Ecto neural progenitor cell (in vitro differentiated cells): ENCODE measurements at regions not wholly inside any gene's neighbourhood (a gene's known extent, or its start where the extent isn't known, plus 50 kb on each side); places are given as distances from the start of the nearest gene placed in this dataset.

Source experiments
- DNase-seq: peaks from one replicate; pipeline ENCODE4 v3.0.0-alpha.2; 2018; ENCODE audit warnings: low spot score

DNA sequence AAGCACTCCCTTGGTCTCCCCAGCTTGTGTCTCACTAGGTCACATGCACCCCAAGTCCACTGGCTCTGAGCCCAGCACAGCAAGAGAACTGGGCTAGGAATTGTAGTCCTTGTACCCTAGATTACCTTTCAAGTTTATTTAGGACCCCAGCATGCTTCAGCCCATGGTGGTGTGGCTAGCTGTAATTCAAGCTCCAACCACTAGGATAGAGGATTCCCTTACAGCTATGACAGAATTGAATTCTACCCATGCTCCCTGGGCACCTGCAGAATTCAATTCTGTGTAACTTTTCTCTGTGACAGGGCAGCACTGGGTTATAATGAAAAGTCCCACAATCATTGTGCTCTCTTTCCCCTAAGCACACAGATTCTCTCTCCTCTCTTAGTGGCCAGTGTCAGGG, 253.8 kb upstream of the DMD start:
- peak; percentile 28 for DNase-seq

DNA sequence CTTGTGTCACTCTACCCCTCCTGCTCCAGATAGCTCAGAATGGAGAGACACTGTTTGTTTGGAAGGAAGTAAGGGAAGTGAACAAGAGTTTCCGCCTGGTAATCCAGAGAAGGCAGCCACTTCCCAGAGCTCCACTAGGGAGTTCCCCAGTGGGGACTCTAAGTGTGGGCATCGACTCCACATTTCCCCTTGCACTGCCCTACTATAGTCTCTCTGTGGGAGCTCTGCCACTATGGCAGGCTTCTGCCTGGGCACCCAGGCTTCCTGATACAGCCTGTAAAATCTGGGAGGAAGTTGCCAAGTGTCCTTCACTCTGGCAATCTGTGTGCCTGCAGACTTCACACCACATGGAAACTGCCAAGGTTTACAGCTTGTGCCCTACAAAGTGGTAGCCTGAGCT, 245.8 kb upstream of the DMD start:
- DNase-seq = no peak

DNA sequence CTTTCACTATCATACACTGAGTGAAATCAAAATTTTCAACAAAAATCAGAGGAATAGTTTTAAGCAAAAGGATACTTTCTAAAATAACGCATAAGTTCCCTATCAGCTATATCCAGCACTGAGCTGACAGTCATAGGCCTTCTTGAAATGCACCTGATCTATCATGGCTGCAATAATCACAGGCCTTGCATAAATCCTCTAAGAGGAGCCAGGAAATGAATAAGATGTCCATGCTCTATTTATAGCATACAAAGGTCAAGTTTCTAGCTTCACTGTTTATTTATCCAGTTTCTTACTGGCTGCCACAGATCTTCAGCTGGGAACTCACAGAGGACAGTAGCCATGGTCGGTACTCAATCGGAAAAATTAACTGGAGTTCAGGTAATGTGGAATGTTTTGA, 235.9 kb upstream of the DMD start:
- DNase-seq = no peak

DNA sequence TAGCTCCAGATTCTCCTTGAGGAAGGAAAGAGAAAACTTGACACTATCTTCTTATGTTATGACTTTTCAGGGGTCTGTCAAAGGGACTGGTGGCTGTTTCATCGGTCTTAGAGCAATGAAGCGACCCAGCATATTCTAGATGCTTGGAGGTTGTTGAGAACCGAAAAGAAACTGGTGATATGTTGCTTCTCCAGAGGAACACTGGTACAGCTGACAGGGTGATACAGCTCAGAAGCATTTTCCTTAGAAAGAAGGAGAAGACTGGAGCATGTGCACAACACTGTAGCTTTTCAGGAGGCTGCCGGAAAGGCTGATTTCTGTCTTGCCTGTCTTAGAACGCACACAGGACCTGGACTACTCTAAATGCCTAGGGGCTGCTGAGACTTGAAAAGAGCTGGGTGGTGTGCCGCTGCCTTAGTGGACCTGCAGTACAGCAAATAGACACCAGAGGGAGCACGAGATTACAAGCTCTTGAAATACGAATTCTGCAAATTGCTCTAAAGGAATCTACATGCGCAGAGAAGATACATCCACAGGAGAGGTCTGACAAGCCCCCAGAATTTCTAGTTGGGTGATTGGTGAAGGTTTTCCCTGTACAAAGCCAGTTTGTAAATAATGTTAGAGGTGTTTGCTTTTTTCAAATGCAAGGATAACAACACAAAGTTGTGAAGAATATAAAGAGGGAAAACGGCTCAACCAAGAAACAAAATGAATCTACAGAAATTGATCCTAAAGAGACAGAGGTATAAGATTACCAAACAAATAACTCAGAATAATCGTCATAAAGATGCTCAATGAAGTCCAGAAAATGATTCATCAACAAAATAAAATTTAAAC, 223.1 kb upstream of the DMD start:
- DNase-seq = peak; percentile 83

DNA sequence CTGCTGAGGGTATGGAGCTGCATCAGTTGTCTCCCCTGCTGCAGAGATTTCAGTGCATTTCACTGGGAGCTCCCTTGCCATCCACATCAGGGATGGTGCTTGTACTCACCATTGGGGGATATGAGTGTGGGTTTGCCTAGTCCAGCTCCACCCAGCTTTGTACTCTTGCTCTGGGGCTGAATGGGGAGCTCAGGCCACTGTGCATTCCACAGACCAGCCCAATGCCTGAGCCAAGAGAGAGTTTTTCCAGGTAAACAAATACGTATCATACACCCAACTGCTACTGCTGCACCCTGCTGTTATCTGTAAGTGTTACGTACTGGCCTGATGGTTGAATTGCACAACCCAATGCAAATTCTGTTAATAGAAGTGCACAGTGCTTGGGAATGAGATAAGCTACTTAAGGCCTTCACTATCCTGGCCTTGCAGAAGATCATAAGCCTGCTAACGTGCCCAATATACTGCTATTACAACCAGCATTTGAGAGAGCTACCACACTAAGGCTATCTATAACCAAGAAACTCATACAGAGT, 205.0 kb upstream of the DMD start:
- no peak for DNase-seq

DNA sequence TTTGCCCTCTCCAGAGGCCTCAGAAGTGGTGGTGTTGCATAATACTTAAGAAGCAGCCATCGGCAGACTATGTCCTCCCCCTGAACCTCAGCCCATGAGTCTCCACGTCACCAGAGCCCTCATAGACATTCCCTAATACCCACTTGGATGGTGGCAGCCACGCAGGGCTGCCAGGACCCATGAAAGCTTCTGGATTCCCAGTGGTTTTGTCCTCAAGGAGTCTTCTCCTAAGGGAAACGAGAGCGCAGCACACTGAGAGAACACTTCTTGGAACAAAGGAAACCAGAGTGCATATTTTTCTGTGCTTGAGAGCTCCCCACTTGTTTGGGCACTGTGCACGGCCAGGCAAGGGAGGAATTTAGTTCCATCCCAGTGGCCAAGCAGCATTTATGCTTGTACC, 204.1 kb upstream of the DMD start:
- no peak for DNase-seq

DNA sequence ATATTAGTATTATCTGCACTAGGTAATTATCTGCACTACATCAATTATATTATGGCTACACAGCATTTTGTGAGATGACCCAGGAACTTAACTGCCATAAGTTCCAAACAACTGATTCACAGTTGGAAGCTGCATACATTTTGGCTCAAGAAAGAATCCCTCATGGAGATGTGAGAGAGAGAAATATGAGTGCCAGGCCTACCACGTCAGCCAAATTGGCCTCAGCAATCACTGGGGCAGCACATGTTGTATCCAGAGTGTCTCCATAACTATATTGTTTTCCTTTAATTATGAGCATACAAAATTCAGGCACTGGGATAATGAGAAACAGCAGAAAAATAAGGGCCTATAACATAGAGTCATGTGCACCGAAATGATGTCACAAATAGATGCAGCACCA, 174.2 kb upstream of the DMD start:
- DNase-seq = no peak

DNA sequence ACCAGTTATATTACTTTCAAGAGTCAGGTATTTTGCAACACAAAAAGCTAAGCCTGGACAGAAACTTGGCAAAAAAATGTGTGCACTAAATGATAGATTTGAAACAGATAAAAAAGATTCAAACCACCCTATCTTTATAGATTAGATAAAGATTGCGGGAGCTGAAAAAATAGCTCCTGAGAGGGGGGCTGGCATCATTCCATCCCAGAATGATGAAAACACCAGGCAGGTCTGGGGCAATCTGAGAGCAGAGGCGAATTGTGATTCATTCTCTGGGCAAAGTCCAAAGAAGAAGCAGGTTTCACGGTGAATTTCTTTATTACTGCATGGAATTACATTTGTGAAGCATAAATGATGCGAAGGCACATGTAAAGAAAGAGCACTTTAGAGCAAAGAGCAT, 168.5 kb upstream of the DMD start:
- no peak for DNase-seq

DNA sequence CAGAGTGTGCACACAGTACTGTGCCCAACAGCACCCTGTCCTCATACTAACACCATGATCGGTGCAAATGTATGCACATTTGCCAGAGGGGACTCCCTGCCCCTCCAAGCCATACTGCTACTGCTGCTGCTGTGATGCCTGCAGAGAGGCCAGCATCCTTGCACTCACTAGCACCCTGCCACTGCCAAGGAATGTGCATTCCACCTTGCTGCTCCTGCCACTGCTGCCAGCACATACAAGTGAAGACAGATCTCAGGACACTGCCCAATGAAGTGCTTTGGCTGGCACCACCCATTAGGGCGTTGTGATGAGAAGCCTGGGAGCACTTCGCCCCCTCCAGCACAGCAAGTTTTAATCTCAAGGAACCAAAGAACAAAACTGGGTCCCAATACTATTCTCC, 146.3 kb upstream of the DMD start:
- no peak for DNase-seq

DNA sequence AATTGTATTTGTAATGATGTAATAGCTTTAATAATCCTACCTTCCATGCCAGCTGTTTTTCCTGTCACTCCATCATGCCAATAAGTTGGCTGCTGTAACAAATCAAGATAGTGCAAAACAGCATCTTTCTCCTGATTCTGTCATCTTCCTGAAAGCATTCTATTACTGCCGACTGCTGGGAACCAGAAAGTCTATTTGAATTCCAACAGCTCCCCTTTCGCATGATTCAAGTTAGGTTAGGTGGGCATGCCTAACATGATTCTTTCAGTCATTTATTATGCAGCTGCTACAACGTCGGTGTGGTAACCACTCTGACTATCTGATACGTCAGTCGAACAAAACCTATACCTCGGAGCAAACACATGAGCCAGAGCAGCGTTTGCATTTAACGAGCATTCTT, 127.9 kb upstream of the DMD start:
- DNase-seq = peak; percentile 36

DNA sequence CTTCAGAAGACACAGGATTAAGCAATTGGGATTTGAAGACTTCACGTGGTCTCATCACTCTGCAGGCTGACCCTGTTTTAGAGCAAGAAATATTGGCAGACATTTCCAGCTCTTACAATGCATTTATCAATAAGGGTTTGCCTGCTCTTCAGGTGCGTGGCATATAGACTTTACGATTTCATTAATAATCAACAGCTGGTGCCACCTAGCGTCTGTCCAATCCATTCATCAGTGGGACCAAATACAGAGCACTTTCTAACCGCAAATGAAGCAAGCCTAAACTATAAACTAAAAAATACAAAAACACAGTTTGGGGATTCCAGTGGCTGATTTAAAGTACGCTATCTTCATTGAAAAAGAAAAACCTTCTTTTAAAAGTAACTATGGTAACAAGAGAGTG, 125.4 kb upstream of the DMD start:
- DNase-seq = peak; percentile 41

DNA sequence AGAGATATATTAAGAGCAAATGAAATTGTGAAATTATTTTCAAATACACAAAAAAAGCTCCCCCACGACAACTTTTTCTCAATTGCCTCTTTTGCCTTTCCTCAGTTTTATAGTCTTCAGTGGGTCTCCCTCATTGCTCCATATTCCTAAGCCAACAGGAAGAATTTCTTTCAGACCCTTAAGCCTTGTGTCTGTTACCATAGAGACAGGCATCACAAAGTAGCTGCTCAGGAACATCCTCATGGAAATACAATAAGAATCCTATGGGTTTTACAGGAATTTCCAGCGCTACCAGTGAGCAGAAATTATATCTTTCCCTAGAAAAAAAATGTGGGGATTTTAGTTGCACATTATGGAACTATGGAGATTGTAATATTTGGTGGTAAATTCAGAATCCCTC, 121.9 kb upstream of the DMD start:
- DNase-seq = no peak

DNA sequence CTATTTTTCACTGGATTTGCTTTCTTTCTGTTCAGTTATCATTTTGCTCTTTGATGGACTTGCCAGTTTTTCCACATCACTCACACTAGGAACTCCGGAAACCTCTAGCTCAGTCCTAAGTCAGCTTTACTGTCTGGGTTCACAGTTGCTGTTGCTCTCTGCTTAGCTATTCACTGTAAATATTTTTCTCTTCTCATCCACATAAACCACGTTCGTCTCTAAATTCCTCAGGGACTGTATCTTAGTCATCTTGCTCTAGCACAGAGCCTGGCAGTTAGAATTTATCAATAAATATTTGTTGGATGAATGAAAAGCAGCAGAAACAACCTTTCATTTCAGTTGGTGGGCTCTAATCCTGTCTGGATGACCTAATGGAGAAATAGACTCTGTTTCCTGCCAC, 119.4 kb upstream of the DMD start:
- DNase-seq = no peak

DNA sequence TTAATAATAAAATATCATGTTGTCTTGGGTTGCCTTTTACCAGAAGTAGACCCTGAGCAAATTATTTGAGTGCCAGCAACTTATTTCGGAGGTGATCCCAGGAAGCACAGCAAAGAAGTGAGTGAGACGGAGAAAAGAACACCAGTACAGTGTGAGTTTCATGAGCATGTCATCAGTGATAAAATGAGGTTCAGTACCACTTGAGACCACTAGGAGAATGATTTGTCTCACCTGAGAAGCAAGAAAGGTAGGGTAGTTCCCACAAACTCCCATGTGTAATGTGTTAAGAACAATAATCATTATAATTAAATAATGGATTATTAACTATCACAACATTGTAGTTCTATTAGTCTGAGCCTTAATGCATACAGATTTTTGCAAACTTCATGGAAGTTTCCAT, 112.8 kb upstream of the DMD start:
- no peak for DNase-seq

DNA sequence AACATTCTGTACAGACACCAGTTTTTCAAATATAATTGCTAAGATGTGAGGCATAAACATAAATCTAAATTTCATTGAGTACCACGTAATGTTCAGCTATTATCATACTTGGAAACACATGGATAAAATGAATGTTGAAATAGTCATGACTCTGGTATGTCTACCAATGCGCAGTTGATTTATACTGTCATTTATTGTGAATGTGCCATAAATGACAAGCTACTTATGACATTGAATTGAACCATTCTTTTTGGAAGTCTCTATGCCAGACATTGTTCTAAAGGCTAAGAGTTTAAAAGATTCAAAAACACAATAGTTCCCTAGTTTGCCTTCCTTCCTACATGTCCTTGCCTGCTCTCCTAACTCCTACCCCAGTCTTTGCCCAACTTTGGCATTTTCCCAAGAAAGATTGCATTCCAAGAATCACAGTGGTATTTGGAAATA, 96.6 kb upstream of the DMD start:
- no peak for DNase-seq

DNA sequence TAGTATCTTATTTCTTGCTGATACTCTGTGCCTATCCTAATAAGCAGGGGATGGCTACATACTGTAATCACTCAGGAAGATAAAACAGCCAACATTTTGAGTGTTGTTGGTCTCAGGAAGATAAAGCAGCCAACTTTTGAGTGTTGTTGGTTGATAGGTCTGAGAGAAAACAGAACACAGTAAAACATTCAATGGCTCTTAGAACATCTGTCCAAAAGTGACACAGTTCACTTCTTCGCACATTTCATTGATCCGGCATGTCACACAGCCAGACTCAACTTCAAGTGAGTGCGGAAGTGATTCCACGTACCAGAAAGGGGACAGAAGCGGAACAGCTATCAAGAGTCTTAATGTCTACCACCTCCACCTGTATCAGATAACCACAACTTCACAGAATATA, 87.3 kb upstream of the DMD start:
- DNase-seq = no peak

DNA sequence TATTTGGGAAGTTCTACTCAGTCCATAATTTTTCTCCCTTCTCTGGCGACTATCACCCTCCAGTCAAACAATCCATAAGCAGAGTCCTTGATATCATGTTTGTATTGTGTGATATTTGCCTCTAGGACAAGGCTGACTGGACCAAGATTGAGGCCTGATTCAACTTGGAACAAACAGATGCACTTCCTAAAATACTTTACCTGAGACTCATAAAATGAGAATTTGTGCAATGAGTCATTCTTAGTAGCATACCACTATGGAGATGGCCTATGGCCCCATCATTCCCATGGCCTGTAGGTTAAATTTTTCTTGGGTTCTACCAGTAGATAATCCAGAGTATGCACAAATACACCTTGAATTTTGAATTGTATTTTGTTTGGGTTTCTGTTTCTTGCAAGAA, 74.2 kb upstream of the DMD start:
- DNase-seq = no peak

DNA sequence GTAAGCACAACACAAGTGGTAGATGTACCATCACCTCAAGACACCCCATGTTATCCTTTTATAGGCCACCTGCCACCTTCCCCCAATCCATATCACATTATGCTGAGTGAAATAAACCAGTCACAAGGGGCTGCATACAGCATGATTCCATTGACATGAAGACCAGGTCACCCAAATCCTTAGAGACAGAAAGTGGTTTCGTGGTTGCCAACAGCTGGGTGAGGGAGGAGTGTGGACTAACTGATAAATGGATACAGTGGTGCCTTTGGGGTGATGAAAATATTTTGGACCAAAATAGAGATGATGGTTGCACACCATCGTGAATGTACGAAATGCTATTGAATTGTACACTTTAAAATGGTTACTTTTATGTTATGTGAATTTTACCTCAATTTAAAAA, 65.7 kb upstream of the DMD start:
- no peak for DNase-seq

DNA sequence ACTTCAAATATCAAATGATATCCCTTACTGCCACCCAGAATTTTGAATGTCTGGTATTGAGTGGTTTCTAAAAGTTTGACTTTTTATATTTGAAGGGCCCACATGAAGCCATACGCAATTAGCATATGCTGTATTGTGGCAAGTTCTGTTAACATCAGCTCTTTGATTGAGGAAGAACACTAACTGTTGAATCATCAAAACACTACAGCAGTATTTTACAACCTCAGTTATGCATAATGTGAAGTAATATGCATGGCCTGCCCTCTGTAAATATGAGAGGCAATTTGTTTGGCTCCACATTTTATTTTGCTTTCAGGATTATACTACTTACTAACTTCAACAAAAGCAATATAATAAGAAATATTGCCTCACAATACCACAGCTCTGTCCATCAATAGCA, 62.2 kb upstream of the DMD start:
- DNase-seq = no peak

DNA sequence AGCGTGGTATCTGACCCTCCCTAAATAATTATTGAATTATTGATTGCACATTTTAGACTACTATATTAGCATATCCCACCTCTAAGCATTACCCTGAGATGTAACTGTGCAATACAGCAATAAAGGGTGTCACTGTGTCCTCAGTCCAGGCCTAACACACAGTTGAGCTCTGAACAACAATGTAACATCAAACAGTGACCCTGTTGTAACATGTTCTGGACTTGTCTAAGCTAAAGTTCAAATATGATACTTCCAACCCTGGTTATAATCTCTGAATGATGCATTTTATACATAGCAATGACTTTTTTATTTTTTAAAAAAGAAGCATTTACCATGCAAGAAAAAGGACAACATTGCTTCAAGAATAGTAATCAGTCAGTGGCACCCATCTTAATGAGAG, 61.6 kb upstream of the DMD start:
- no peak for DNase-seq
